NK-92 treated with Interleukin-12 subunit alpha and Interleukin-12 subunit beta, amount 100 ng/mL, for 24 hours (cell line): ENCODE measurements at regions not wholly inside any gene's neighbourhood (a gene's known extent, or its start where the extent isn't known, plus 50 kb on each side); places are given as distances from the start of the nearest gene placed in this dataset.
"Not testable (repeated sequence)": the region's sequence is repeated elsewhere in the genome, so short reads cannot be mapped to it uniquely, and the experiment has no call there.

Experiments
- DNase-seq: peaks from one replicate; lab custom pipeline; 2025; lab: John Stamatoyannopoulos, UW

DNA sequence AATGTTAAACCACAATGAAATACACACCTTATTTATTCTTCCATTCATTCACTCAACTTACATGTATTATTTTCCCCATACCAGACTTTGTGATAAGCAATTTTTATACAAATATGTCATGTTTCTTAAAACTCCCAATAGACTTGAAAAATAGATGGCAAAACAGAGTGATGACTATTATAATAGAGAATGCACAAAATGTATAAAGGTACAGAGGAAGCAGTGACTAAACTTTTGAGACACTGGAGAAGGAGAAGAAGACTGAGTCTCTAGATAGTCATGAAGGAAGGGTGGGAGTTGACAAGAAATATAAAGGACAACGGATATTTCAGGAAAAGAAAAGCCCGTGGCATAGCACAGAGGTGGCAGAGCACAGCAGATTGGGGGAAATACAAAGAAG lies 198.1 kb upstream of the SLC39A10 start:
- no peak for DNase-seq

- DNase-seq, result no peak
Measured at GRCh38 chr2:195457873-195458272, 199.2 kb upstream of the SLC39A10 start.

DNA sequence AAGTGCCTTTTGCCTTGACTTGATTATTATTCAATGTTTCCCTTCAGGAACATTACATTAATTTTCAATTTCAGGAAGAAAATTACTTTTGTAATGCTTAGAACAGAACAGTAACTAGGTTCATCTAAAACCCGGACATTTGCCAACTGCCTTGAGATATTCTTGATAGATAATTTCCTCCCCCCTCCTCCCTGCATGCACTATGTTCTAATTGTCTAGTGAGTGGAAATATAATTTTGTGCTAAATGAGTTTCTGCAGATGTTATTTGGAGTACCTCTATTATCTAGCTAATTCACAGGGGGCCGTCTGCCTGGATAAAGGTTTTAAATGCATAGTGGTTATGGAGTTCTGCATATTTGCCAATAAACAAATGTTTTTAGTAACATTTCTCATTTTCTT lies 200.3 kb upstream of the SLC39A10 start:
- DNase-seq, result no peak

DNA sequence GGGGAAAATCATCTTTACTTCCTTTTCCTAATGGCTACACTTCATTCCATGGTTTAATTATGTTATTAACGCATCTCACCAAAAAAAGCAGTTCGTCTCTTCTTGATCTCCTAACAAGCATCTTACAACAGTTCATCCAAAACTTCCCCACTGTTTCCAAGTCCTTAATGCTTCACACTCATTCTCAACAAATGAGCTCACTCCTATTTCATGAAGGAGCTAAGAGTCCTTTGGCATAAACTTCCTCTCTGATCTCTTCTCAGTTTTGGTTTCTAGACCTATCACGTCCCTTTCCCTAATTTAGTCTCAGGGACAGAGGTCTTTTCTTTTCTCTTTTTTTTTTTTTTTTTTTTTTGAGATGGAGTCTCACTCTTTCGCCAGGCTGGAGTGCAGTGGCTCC lies 205.9 kb upstream of the SLC39A10 start:
- no peak for DNase-seq

DNA sequence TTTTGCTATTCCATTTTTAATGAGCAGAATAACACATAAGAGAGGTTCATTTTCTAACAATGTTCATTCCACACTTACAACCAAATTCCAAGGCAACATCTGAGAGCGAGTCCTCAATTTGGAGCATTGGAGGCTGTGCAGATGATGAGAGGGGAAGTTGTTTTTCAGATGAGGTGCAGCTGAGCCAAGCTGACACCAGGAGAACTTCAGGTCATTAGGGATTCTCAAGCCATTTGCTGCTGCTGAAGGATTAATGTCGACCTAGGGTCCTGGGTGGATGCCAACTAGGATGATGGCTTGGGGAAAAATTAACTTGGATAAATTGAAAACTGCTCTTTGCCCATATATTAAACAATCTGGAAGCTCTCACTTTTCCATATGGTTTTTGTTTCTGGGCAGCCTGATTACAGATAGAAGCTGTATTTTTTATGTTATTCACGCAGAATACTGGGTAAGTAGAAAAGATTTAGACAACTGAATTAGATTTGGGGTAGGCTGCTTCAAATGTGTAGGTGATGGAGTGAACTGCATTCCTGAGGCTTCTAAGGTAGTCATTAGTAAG lies 206.4 kb upstream of the SLC39A10 start:
- DNase-seq, result no peak

- DNase-seq, result no peak
Measured at GRCh38 chr2:195447323-195447975, 209.6 kb upstream of the SLC39A10 start.

- DNase-seq, result no peak
Measured at GRCh38 chr2:195445639-195446038, 211.4 kb upstream of the SLC39A10 start.

GRCh38 chr2:195443926-195444325 lies 213.1 kb upstream of the SLC39A10 start:
- no peak for DNase-seq

- no peak for DNase-seq
Measured at GRCh38 chr2:195442458-195443175, 214.4 kb upstream of the SLC39A10 start.

DNA sequence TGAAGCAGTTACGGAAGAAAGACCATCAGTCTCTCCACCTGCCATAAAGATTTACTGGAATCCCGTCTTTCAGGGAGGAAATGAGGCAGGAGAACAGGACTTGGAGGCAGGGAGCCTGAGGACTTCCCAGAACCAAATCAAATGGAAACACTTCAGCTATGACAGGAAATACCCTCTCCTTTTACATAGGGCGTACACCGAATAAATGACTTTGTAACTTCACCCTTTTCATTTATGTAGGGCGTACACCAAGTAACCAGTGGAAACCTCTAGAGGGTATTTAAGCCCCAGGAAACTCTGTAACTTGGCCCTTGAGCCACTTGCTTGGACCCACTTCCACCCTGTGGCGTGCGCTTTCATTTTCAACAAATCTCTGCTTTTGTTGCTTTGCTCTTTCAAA lies 218.3 kb upstream of the SLC39A10 start:
- DNase-seq, result no peak

GRCh38 chr2:195437521-195437920 lies 219.5 kb upstream of the SLC39A10 start:
- DNase-seq, result no peak

GRCh38 chr2:195434346-195434745 lies 222.7 kb upstream of the SLC39A10 start:
- no peak for DNase-seq

DNA sequence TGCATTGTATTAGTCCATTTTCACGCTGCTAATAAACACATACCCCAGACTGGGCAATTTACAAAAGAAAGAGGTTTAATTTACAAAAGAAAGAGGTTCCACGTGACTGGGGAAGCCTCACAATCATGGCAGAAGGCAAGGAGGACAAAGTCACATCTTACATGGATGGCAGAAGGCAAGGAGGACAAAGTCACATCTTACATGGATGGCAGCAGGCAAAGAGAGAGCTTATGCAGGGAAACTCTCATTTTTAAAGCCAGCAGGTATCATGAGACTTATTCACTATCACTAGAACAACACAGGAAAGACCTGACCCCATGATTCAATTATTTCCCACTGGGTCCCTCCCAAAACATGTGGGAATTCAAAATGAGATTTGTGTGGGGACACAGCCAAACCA lies 223.3 kb upstream of the SLC39A10 start:
- DNase-seq, result not testable (repeated sequence)

DNA sequence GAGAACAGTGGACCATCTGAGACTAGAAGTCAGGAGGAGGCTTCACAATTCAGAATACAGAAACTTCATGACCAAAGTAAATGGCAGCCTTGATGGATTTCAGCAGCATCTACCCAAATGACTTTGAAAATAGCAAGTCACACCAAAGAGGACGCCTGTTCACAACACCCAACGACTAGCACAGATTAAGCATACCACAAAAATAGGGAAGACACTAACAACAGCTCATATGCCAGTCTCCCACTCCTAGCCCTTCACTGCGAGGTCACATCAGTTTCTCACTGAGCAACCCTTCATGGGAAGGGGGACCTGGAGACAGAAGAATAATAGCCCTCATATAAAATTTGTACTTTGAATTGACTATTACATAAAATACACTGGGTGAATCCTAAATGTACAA lies 228.4 kb upstream of the SLC39A10 start:
- DNase-seq, result no peak

- no peak for DNase-seq
Measured at GRCh38 chr2:195425328-195425727, 231.7 kb upstream of the SLC39A10 start.

- DNase-seq, result no peak
Measured at GRCh38 chr2:195419033-195419432, 238.0 kb upstream of the SLC39A10 start.

GRCh38 chr2:195414537-195415100 lies 242.4 kb upstream of the SLC39A10 start:
- DNase-seq, result no peak

- DNase-seq, result no peak
Measured at GRCh38 chr2:195413944-195414343, 243.1 kb upstream of the SLC39A10 start.

DNA sequence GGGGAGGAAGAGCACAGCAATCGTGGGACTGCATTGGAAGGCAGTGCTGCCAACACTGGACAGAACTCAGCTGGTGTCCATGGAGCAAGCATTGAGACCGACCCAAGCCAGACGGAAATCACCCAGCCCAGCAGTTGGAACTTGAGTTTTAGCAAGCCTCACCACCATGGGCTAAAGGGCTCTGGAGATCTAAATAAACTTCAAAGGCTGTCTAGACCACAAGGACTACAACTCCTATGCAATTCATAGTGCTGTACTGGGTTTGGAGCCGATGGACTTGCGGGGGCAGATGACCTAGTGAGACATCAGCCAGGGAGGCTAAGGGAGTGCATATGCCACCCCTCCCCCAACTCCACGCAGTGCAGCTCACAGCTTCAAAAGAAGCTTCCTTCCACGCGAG lies 243.6 kb upstream of the SLC39A10 start:
- no peak for DNase-seq

GRCh38 chr2:195411219-195411687 lies 245.8 kb upstream of the SLC39A10 start:
- DNase-seq, result no peak

GRCh38 chr2:195410074-195410671 lies 246.9 kb upstream of the SLC39A10 start:
- no peak for DNase-seq

DNA sequence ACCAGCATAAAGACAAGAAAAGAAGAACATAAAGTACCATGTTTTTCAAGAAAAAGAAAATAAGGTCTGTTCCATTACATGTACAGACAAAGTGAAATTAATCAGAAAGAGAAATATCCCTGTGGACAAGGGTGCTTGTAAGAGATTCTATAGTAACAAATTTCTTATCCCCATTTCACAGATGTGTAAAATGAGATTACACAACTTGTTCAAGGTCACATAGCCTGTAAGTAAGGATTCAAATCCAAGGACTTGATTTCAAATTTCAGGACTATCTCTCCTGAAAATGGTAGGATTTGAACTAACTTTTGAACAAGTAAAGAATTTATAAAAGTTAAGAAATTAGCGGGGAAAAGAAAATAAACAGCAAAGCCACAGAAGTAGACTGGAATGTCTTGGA lies 248.2 kb upstream of the SLC39A10 start:
- DNase-seq, result no peak

DNA sequence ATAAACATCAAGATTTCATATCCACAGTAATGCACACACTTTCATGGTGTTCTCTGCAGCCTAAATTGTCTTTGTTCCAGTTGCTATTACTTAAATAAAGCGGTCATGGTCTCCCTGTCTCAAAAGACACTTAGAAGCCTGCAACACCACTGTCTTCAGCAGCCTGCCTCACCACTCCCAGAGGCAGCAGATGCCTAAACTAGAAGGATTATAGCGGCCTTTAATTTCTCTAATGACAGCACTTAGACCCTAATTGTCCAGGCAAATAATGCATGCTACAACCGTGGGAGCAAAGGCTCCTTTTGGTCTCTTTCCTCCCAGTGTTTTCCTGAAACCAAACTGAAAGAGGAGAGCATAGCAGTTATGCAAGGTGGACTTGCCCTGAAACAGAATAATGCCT lies 248.8 kb upstream of the SLC39A10 start:
- no peak for DNase-seq
